OCI-LY7 (cell line): ENCODE measurements at regions not wholly inside any gene's neighbourhood (a gene's known extent, or its start where the extent isn't known, plus 50 kb on each side); places are given as distances from the start of the nearest gene placed in this dataset.

Experiments
- EZH2phosphoT487 ChIP-seq: fragments of 200-600 bp; sonication (generic); IDR thresholded peaks from 2 replicates; pipeline ENCODE4 v1.6.1; 2018; ENCODE audit warnings: low read depth, borderline replicate concordance, mild to moderate bottlenecking, mixed run types, antibody characterized with exemption, low read length, moderate library complexity, mixed read lengths
- TF ChIP-seq, protein P1 (sequence below): fragments of 200-600 bp; sonication (generic); conservative IDR thresholded peaks from 2 replicates; pipeline ENCODE4 v1.5.1; 2014; ENCODE audit warnings: mild to moderate bottlenecking, antibody characterized with exemption, low read length, moderate library complexity, mixed read lengths

DNA sequence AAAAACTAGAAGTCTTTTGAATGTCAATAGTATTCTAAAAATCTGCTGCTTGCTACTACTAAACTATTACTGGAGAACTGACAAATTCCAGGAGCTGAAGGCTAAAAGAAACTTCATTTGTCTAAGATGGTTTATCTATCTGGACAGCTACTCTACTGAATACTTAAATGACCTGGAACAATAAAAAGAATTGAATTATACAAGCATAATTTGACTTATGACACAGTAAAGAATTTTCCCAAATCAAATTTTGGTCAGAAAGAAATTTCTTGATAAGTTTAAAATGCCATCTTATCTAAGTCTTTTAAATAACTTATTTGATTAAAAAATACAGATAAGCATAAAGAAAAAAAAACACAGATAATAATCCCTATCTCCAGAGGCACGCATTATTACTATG lies 80.2 kb upstream of the ITGA4 start:
- TF ChIP-seq, protein P1, sequence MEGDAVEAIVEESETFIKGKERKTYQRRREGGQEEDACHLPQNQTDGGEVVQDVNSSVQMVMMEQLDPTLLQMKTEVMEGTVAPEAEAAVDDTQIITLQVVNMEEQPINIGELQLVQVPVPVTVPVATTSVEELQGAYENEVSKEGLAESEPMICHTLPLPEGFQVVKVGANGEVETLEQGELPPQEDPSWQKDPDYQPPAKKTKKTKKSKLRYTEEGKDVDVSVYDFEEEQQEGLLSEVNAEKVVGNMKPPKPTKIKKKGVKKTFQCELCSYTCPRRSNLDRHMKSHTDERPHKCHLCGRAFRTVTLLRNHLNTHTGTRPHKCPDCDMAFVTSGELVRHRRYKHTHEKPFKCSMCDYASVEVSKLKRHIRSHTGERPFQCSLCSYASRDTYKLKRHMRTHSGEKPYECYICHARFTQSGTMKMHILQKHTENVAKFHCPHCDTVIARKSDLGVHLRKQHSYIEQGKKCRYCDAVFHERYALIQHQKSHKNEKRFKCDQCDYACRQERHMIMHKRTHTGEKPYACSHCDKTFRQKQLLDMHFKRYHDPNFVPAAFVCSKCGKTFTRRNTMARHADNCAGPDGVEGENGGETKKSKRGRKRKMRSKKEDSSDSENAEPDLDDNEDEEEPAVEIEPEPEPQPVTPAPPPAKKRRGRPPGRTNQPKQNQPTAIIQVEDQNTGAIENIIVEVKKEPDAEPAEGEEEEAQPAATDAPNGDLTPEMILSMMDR, result no peak
- no peak for TF ChIP-seq EZH2phosphoT487
